ENCODE measurements at regions not wholly inside any gene's neighbourhood (a gene's known extent, or its start where the extent isn't known, plus 50 kb on each side); places are given as distances from the start of the nearest gene placed in this dataset.

GRCh38 chr7:131173145-131173890, 154.4 kb upstream of the MKLN1 start:
- no peaks in the 10 kb centered on the region for H3K9me3 ChIP-seq (ENCODE audit: insufficient read depth, low read length, severe bottlenecking)
- H3K27me3 ChIP-seq (ENCODE audit: insufficient read depth, low read length, poor library complexity), result no peaks in the 10 kb centered on the region
- no peak for ATAC-seq (ENCODE audit: insufficient read depth, low read depth)
- H4K20me1 ChIP-seq (ENCODE audit: insufficient read depth, low read length), result no peaks in the 10 kb centered on the region
- H2AFZ ChIP-seq (ENCODE audit: low read depth, low read length), result no peak overlapping the region
- H3K4me3 ChIP-seq (ENCODE audit: low read depth in 1 of 2, low read length in 2 of 2), result no peak overlapping the region
- TF ChIP-seq EZH2 (IDR thresholded peaks at IDR 0.05; ENCODE audit: borderline replicate concordance, low read depth, low read length, severe bottlenecking) (no peak), CTCF (IDR thresholded peaks at IDR 0.05; ENCODE audit: borderline replicate concordance, extremely low read depth, low read length, poor library complexity, severe bottlenecking) (no peak)
- no peak overlapping the region for H3K9ac ChIP-seq (ENCODE audit: low read depth, low read length)
- no peaks in the 10 kb centered on the region for H3K36me3 ChIP-seq (ENCODE audit: insufficient read depth, low read length)
- H3K27ac ChIP-seq (ENCODE audit: low read length), result no peak overlapping the region
- no peaks in the 10 kb centered on the region for H3K4me1 ChIP-seq (ENCODE audit: insufficient read depth, low read length)
- no peaks in the 10 kb centered on the region for H3K79me2 ChIP-seq (ENCODE audit: insufficient read depth, low read length)
- DNase-seq, result no peak
- no peak overlapping the region for H3K4me2 ChIP-seq (ENCODE audit: insufficient read depth, low read length)

- DNase-seq, result no peak
- Histone ChIP-seq H3K4me2 (ENCODE audit: insufficient read depth, low read length) (no peak overlapping the region), H3K9me3 (ENCODE audit: insufficient read depth, low read length, severe bottlenecking) (no peaks in the 10 kb centered on the region), H3K9ac (ENCODE audit: low read depth, low read length) (no peak overlapping the region), H3K4me3 (ENCODE audit: low read depth in 1 of 2, low read length in 2 of 2) (no peak overlapping the region), H3K36me3 (ENCODE audit: insufficient read depth, low read length) (no peaks in the 10 kb centered on the region), H3K4me1 (ENCODE audit: insufficient read depth, low read length) (no peaks in the 10 kb centered on the region), H3K27me3 (ENCODE audit: insufficient read depth, low read length, poor library complexity) (no peaks in the 10 kb centered on the region), H3K27ac (ENCODE audit: low read length) (no peak overlapping the region), H3K79me2 (ENCODE audit: insufficient read depth, low read length) (no peaks in the 10 kb centered on the region), H4K20me1 (ENCODE audit: insufficient read depth, low read length) (no peaks in the 10 kb centered on the region), H2AFZ (ENCODE audit: low read depth, low read length) (no peak overlapping the region)
- no peak for ATAC-seq (ENCODE audit: insufficient read depth, low read depth)
- TF ChIP-seq EZH2 (IDR thresholded peaks at IDR 0.05; ENCODE audit: borderline replicate concordance, low read depth, low read length, severe bottlenecking), result no peak
- no peak for TF ChIP-seq CTCF (IDR thresholded peaks at IDR 0.05; ENCODE audit: borderline replicate concordance, extremely low read depth, low read length, poor library complexity, severe bottlenecking)
These were observed 153.3 kb upstream of the MKLN1 start for GRCh38 chr7:131174391-131174790.

GRCh38 chr7:131174855-131175254, 152.8 kb upstream of the MKLN1 start:
- Histone ChIP-seq H4K20me1 (ENCODE audit: insufficient read depth, low read length) (no peaks in the 10 kb centered on the region), H3K27ac (ENCODE audit: low read length) (no peak overlapping the region), H3K27me3 (ENCODE audit: insufficient read depth, low read length, poor library complexity) (no peaks in the 10 kb centered on the region), H3K79me2 (ENCODE audit: insufficient read depth, low read length) (no peaks in the 10 kb centered on the region), H3K4me2 (ENCODE audit: insufficient read depth, low read length) (no peak overlapping the region), H3K9ac (ENCODE audit: low read depth, low read length) (no peak overlapping the region), H3K4me3 (ENCODE audit: low read depth in 1 of 2, low read length in 2 of 2) (no peak overlapping the region), H3K4me1 (ENCODE audit: insufficient read depth, low read length) (no peaks in the 10 kb centered on the region), H3K9me3 (ENCODE audit: insufficient read depth, low read length, severe bottlenecking) (no peaks in the 10 kb centered on the region), H2AFZ (ENCODE audit: low read depth, low read length) (no peak overlapping the region), H3K36me3 (ENCODE audit: insufficient read depth, low read length) (no peaks in the 10 kb centered on the region)
- TF ChIP-seq EZH2 (IDR thresholded peaks at IDR 0.05; ENCODE audit: borderline replicate concordance, low read depth, low read length, severe bottlenecking), result no peak
- no peak for TF ChIP-seq CTCF (IDR thresholded peaks at IDR 0.05; ENCODE audit: borderline replicate concordance, extremely low read depth, low read length, poor library complexity, severe bottlenecking)
- no peak for DNase-seq
- ATAC-seq (ENCODE audit: insufficient read depth, low read depth), result no peak
